8988T (cell line): ENCODE measurements at regions not wholly inside any gene's neighbourhood (a gene's known extent, or its start where the extent isn't known, plus 50 kb on each side); places are given as distances from the start of the nearest gene placed in this dataset.

ENCODE experiments used
- DNase-seq: peaks from one replicate; pipeline ENCODE4 v3.0.0; 2011

DNA sequence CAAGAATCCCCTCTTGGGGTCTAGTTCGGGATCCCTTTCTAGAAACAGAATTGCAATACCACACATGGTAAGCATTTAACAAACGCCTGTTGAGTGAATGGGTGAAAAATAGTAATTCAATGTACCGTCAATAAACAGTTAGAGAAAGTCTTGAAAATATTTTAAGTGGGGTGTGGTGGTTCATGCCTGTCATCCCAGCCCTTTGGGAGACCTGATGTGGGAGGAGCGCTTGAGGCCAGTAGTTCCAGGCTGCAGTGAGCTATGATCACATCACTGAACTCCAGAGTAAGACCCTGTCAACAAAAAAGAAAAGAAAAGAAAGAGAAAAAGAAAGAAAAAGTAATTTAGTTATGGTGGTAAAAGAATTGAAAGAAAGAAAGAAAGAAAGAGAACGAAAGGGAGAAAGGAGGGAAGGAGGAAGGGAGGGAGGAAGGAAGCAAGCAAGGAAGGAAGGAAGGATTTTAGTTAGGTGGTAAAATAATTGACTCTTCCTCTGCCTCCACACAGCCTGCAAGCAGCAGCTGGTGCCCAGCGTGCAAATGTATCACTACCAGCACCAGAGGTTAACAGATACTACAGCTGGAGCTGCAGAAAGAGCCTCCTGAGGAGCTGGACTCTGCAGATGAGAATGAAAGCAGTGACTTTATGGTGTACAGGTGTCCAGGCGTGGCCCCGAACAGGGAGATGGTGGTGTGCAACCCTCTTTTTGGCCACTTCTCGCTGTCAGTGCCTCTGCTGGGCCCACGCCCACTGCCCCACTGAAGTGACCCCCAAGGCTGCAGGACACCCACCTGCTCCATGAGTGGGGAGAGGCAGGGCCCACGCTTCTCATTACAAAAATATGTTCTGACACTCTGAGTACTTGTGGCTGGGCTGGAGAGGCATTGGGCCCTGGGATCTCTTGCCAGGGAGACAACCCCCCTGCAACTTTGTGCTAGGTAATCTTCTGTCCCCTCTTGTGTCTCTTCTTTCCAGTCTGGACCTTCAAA, 135.4 kb downstream of the BAMBI start:
- no peak for DNase-seq

GRCh38 chr10:28815681-28816080, 138.4 kb downstream of the BAMBI start:
- no peak for DNase-seq

DNA sequence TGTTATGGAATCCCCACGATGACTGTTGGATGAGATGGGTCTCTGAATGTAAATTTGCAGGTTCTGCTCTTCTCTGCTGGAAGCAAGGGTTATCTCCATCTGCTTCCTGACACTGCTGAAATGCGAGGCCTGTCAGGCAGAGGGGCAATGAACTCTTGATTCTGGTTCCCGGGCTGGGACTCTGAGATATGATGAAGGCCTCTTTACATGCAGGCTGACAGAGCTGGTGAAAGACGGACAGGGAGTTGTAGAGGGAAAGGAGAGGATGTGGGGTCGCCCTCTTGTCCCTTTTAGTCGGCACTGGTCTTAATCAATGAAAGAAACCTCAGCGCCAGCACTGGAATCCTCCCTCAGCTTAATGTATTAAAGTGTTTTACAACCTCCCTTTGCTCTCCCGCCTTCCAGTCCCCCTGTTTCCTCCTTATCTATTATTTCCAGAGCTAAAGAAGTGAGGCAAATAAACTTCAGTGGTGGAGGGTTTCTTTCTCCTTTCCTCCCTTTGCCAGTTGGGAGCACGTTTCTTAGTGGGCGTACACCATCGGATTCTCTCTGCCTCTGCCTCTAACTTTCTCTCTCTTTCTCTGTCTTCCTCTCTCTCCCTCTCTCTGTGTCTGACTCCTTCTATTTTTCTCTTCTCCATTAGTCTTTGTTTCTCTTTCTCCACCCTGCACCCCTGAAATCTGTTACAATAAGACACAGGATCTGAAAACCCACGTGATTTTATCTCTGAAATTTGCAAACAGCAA, 145.6 kb downstream of the BAMBI start:
- no peak for DNase-seq

DNA sequence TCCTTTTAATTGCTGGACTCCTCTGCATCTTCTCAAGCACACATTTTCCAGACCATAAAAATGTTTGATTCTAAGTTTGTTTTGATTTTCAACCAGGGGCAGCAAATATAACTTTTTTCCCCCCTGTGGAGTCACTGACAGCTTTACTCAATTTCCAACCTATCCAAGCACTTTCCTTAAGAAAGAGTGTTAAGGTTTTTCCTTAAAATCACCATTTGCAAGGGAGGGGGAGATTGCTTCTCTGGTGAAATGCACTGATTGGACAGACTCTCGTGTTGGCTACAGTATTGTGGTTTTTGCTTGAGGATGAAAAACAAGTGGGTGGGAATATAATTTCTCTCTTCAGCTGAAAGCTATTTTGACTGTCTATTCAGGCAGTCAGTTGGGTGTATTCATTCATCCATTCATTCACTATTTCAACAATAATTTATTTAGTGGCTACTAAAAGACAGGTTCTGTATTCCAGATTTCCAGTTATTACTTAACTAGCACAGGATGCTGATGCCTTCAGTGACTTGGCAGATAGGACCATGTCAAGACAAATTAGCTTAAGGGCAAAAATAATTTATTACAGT, 146.3 kb downstream of the BAMBI start:
- no peak for DNase-seq

GRCh38 chr10:28833313-28833712, 156.0 kb downstream of the BAMBI start:
- DNase-seq, result no peak

- no peak for DNase-seq
Observed at GRCh38 chr10:28836435-28836743, 159.1 kb downstream of the BAMBI start.

GRCh38 chr10:28837613-28838390, 160.5 kb downstream of the BAMBI start:
- DNase-seq, result no peak

- no peak for DNase-seq
Observed at GRCh38 chr10:28838908-28839307, 161.6 kb downstream of the BAMBI start.

DNA sequence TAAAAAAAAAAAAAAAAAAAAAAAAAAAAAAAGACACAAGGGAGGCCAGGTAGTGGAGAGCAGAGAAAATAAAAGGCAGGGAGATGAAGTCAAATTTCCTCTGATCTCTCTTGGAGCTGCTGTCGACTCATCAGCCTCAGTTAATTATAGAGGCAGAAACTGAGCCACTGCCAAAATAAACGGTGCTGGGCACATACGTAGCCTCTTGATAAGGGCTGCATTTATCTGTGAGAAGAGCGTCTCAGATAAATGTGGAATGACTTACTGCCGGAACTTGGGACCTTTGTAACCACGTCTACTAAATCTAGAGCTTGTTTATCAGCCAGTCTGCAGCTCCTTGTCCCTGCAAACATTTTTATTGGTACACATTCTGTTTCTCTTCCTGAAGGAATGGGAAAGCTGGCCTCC, 162.3 kb downstream of the BAMBI start:
- DNase-seq, result no peak

DNA sequence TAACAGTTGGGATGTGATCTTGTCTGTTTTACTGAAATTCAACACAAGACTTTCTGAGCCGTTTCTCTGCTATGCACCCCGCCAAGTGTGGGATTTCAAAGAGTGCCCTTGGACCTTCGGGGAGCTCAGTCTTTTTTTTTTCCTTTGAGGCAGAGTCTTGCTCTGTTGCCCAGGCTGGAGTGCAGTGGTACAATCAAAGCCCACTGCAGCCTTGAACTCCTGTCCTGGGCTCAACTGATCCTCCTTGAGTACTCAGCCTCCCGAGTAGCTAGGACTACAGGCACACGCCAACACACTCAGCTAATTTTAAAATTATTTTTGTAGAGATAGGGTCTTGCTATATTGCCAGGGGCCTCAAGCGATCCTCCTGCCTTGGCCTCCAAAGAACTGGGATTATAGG, 162.9 kb downstream of the BAMBI start:
- DNase-seq, result no peak

DNA sequence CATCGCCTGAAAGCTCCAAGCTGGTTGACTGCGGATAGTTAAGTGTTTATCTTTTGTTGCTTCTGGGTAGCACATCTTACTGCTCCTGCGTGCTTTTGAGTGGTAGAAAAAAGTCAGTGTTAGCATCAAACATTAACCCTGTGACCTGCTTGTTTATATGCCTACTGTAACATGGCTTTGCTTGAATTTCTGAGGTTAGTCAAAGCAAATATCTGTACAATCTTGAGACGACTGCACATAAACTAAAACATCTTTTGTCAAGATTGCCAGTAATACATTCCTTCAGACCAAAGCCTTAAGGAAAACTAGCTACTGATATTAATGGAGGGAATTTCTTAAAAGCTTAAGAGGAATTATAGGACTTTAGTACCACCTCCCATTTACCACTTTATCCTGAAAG, 163.7 kb downstream of the BAMBI start:
- no peak for DNase-seq

DNA sequence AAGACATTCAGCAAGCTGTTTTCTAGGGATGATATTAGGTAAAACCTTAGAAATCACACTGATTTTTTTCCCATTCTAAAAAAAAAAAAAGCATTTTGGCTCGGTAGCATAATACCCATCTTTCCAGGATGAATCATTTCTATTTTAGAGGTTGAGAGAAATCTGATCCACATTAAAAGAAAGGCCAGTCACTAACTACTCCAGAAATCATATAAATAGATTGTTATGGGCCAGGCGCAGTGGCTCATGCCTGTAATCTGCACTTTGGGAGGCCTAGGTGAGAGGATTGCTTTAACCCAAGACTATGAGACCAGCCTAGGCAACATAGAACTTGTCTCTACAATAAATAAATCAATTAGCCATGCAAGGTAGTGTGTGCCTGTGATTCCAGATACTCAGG, 164.3 kb downstream of the BAMBI start:
- no peak for DNase-seq

- no peak for DNase-seq
Observed at GRCh38 chr10:28842321-28842720, 165.0 kb downstream of the BAMBI start.

GRCh38 chr10:28845009-28845682, 167.8 kb downstream of the BAMBI start:
- no peak for DNase-seq

- DNase-seq, result no peak
Observed at GRCh38 chr10:28849309-28849708, 172.0 kb downstream of the BAMBI start.

GRCh38 chr10:28849821-28850220, 172.5 kb downstream of the BAMBI start:
- DNase-seq, result no peak

DNA sequence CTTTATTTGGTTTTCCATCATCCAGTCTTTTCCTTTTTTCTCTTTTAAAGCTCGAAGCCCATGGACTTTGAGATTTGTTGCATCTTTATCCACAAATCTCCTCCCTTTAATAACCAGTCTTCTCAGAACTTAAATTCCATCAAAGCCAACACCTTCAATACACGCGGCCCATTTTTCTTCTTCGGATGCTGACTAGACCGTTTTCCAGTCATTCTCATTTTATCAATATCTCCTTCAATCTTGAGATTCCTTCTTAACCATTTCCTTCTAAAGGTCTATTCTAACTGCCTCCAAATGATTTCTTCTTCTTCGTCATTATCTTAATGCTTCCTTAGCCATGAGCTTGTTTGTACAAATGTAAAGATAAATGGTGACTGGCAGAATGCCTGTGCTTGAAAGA, 173.5 kb downstream of the BAMBI start:
- DNase-seq, result no peak

GRCh38 chr10:28853195-28853594, 175.9 kb downstream of the BAMBI start:
- no peak for DNase-seq

DNA sequence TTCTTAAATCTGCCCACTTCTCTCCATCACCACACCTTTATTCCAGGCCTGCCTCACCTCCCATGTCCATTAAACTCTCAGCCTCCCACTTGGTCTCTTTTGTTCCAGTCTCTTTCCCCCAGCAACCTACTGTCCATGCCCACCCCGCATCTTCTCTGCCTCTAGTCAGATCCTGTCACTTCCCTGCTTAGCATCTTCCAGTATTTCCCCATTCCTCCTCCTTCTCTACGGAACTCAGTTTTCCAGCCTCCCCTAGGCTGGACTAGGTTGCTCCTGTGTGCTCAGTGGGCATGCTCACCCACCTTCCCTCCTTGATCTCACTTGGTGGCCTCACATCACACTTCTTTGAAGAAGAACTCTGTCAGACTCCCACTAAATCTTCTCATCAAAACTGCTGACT, 179.8 kb downstream of the BAMBI start:
- no peak for DNase-seq

- DNase-seq, result no peak
Observed at GRCh38 chr10:28858646-28859045, 181.3 kb downstream of the BAMBI start.

- no peak for DNase-seq
Observed at GRCh38 chr10:28859791-28860190, 182.5 kb downstream of the BAMBI start.

- no peak for DNase-seq
Observed at GRCh38 chr10:28862219-28862618, 184.9 kb downstream of the BAMBI start.
